OCI-LY1 (cell line): ENCODE measurements at regions not wholly inside any gene's neighbourhood (a gene's known extent, or its start where the extent isn't known, plus 50 kb on each side); places are given as distances from the start of the nearest gene placed in this dataset.

Source experiments
- EZH2 ChIP-seq: fragments of 200-600 bp; sonication (generic), shearing (Covaris generic); IDR thresholded peaks from 2 replicates; pipeline ENCODE4 v1.8.0; 2017; ENCODE audit warnings: borderline replicate concordance, mixed run types, mild to moderate bottlenecking, antibody characterized with exemption, low read length, moderate library complexity, mixed read lengths
- TF ChIP-seq, protein P1 (sequence below): fragments of 200-600 bp; sonication (generic), shearing (Covaris generic); IDR thresholded peaks from 2 replicates; pipeline ENCODE4 v1.5.1; 2017; ENCODE audit warnings: mild to moderate bottlenecking, antibody characterized with exemption, low read length, moderate library complexity, mixed read lengths

DNA sequence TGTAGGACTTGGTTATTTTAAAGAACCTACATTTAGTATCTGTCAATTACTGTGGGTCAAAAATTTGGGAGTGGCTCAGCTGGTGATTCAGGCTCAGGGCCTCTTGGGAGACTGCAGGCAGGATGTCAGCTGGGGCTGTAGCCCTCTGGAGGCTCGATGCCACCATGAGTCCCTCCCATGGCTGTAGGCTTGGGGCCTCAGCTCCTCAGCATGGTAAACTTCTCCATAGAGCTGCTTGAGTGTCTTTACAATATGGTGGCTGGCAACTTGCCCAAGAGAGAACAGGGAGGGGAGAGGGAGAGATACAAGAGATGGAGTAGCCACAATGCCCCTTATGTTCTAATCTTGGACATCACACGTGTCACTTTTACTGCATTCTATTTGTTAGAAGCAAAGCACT lies 470.4 kb downstream of the CDH26 start:
- TF ChIP-seq, protein P1, sequence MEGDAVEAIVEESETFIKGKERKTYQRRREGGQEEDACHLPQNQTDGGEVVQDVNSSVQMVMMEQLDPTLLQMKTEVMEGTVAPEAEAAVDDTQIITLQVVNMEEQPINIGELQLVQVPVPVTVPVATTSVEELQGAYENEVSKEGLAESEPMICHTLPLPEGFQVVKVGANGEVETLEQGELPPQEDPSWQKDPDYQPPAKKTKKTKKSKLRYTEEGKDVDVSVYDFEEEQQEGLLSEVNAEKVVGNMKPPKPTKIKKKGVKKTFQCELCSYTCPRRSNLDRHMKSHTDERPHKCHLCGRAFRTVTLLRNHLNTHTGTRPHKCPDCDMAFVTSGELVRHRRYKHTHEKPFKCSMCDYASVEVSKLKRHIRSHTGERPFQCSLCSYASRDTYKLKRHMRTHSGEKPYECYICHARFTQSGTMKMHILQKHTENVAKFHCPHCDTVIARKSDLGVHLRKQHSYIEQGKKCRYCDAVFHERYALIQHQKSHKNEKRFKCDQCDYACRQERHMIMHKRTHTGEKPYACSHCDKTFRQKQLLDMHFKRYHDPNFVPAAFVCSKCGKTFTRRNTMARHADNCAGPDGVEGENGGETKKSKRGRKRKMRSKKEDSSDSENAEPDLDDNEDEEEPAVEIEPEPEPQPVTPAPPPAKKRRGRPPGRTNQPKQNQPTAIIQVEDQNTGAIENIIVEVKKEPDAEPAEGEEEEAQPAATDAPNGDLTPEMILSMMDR, result no peak
- TF ChIP-seq EZH2, result no peak
